NCI-H187 treated with DMSO at 0.1 percent for 48 hours (cell line): ENCODE measurements at regions not wholly inside any gene's neighbourhood (a gene's known extent, or its start where the extent isn't known, plus 50 kb on each side); places are given as distances from the start of the nearest gene placed in this dataset.
A peak's percentile ranks its signal among the peaks of the same experiment; 100 is the strongest.

Experiments
- DNase-seq: peaks from one replicate; lab custom pipeline; 2025; lab: John Stamatoyannopoulos, UW

- no peak for DNase-seq
These were observed 286.9 kb downstream of the MEIS1 start for GRCh38 chr2:66721776-66722175.

GRCh38 chr2:66724241-66724640 is 289.3 kb downstream of the MEIS1 start:
- DNase-seq = no peak

- DNase-seq = no peak
These were observed 294.7 kb downstream of the MEIS1 start for GRCh38 chr2:66729416-66730330.

- DNase-seq = no peak
These were observed 295.5 kb downstream of the MEIS1 start for GRCh38 chr2:66730441-66730840.

- DNase-seq = no peak
These were observed 298.6 kb downstream of the MEIS1 start for GRCh38 chr2:66733364-66733999.

- DNase-seq = no peak
These were observed 314.0 kb downstream of the MEIS1 start for GRCh38 chr2:66748939-66749338.

- DNase-seq = no peak
These were observed 314.6 kb downstream of the MEIS1 start for GRCh38 chr2:66749566-66749965.

GRCh38 chr2:66753257-66753656 is 318.3 kb downstream of the MEIS1 start:
- no peak for DNase-seq

GRCh38 chr2:66753660-66754059 is 318.7 kb downstream of the MEIS1 start:
- DNase-seq = no peak

- DNase-seq = no peak
These were observed 321.0 kb downstream of the MEIS1 start for GRCh38 chr2:66755974-66756373.

GRCh38 chr2:66761826-66762225 is 326.9 kb downstream of the MEIS1 start:
- DNase-seq = no peak

GRCh38 chr2:66762761-66763160 is 327.8 kb downstream of the MEIS1 start:
- DNase-seq = no peak

- DNase-seq = no peak
These were observed 331.7 kb downstream of the MEIS1 start for GRCh38 chr2:66766582-66766981.

GRCh38 chr2:66771359-66771976 is 336.5 kb downstream of the MEIS1 start:
- no peak for DNase-seq

GRCh38 chr2:66772618-66773017 is 337.7 kb downstream of the MEIS1 start:
- DNase-seq = no peak

- DNase-seq = no peak
These were observed 341.0 kb downstream of the MEIS1 start for GRCh38 chr2:66775730-66776422.

GRCh38 chr2:66781804-66782203 is 346.9 kb downstream of the MEIS1 start:
- peak; percentile 69 for DNase-seq

- DNase-seq = peak; percentile 90
These were observed 347.9 kb downstream of the MEIS1 start for GRCh38 chr2:66782780-66783361.

- DNase-seq = no peak
These were observed 354.8 kb downstream of the MEIS1 start for GRCh38 chr2:66789741-66790140.

- no peak for DNase-seq
These were observed 355.8 kb downstream of the MEIS1 start for GRCh38 chr2:66790651-66791181.

GRCh38 chr2:66794070-66794469 is 359.1 kb downstream of the MEIS1 start:
- no peak for DNase-seq

GRCh38 chr2:66794551-66794950 is 359.6 kb downstream of the MEIS1 start:
- DNase-seq = no peak
